Endothelial cell of umbilical vein (primary cell): ENCODE measurements at regions not wholly inside any gene's neighbourhood (a gene's known extent, or its start where the extent isn't known, plus 50 kb on each side); places are given as distances from the start of the nearest gene placed in this dataset.

Source experiments
- BruUV-seq: library from RNA; stranded (reverse); fragments of 400-500 nt; replicated peaks from 2 replicates; lab custom pipeline; 2021; lab: Mats Ljungman, UMichigan
- CTCF ChIA-PET: fragments of 300-600, 350-600 bp; sonication (Branson Sonifier 250); formaldehyde crosslinking; loops from one replicate; lab custom pipeline; 2021; ENCODE audit warnings: antibody characterized with exemption, inconsistent platforms; lab: Charles Lee
- POLR2A ChIA-PET: fragments of 300-600, 350-600 bp; sonication (Branson Sonifier 250); formaldehyde crosslinking; loops from one replicate; lab custom pipeline; 2021; ENCODE audit warnings: antibody characterized with exemption, inconsistent platforms; lab: Charles Lee
- DNase-seq: peaks from one replicate; pipeline ENCODE4 v3.0.0-alpha.2; 2011; ENCODE audit warnings: low read depth, low spot score
- FAIRE-seq: peaks from 2 replicates; lab custom pipeline; 2011; peaks lifted over from hg19 to GRCh38; lab: Jason Lieb, UNC
- H2AFZ ChIP-seq: 2 replicates; pipeline ENCODE4 v1.6.0; 2012; ENCODE audit warnings: low read depth, low read length, control low read depth, inconsistent platforms
- H3K27ac ChIP-seq: 2 replicates; pipeline ENCODE4 v1.5.1; 2011; ENCODE audit warnings: low read depth, mild to moderate bottlenecking, control low read depth, low read length, moderate library complexity; ENCODE audit not compliant: insufficient read depth
- H3K27me3 ChIP-seq, 2 experiments: 2 replicates each; pipeline versions ENCODE4 v1.6.0 to v1.6.1; 2011; ENCODE audit warnings: low read length in 2 of 2, mixed read lengths in 1 of 2; ENCODE audit not compliant: control insufficient read depth in 2 of 2, insufficient read depth in 2 of 2
- H3K36me3 ChIP-seq, 2 experiments: 2 replicates in 1 of 2; 3 replicates in 1 of 2; pipeline ENCODE4 v1.5.1; 2011; ENCODE audit warnings: low read length in 2 of 2, mild to moderate bottlenecking in 1 of 2, moderate library complexity in 1 of 2; ENCODE audit not compliant: control insufficient read depth in 2 of 2, insufficient read depth in 2 of 2; ENCODE audit errors: extremely low read depth in 1 of 2
- H3K4me1 ChIP-seq: 3 replicates; pipeline ENCODE4 v1.5.1; 2011; ENCODE audit warnings: mild to moderate bottlenecking, low read length; ENCODE audit not compliant: control insufficient read depth, insufficient read depth; ENCODE audit errors: extremely low read depth
- H3K4me2 ChIP-seq: 2 replicates; pipeline ENCODE4 v1.6.1; 2011; ENCODE audit warnings: low read length, control low read depth, mixed read lengths; ENCODE audit not compliant: insufficient read depth
- H3K4me3 ChIP-seq, 3 experiments: fragments of 200-600 bp in 1 of 3; sonication (generic), shearing (Covaris generic) in 1 of 3; replicated peaks in 1 of 3; 2 replicates each; pipeline ENCODE4 v1.5.1; 2011 to 2016; ENCODE audit warnings: control low read depth in 3 of 3, low read length in 3 of 3, mild to moderate bottlenecking in 2 of 3, inconsistent platforms in 1 of 3, low read depth in 1 of 3, moderate library complexity in 1 of 3; ENCODE audit not compliant: insufficient read depth in 1 of 3
- H3K79me2 ChIP-seq: 2 replicates; pipeline ENCODE4 v1.6.0; 2012; ENCODE audit warnings: low read length, inconsistent platforms; ENCODE audit not compliant: control insufficient read depth, insufficient read depth
- H3K9ac ChIP-seq: replicated peaks from 2 replicates; pipeline ENCODE3; 2011; ENCODE audit warnings: low read length, control low read depth; ENCODE audit not compliant: insufficient read depth; ENCODE audit errors: extremely low read depth
- H3K9me1 ChIP-seq: replicated peaks from 3 replicates; pipeline ENCODE4 v1.6.0; 2011; ENCODE audit warnings: mild to moderate bottlenecking, low read length; ENCODE audit not compliant: control insufficient read depth, insufficient read depth; ENCODE audit errors: extremely low read depth
- H3K9me3 ChIP-seq: replicated peaks from 2 replicates; pipeline ENCODE4 v1.5.1; 2012; ENCODE audit warnings: low read length, inconsistent platforms; ENCODE audit not compliant: control insufficient read depth, insufficient read depth
- H4K20me1 ChIP-seq: replicated peaks from 2 replicates; pipeline ENCODE3; 2011; ENCODE audit warnings: mild to moderate bottlenecking, low read length; ENCODE audit not compliant: control insufficient read depth, insufficient read depth; ENCODE audit errors: extremely low read depth
- CTCF ChIP-seq, 2 donors: IDR thresholded peaks; 1 replicate in 1 of 2; 2 replicates in 1 of 2; pipeline ENCODE4 v1.5.1; 2011; ENCODE audit warnings: low read length in 2 of 2, mild to moderate bottlenecking in 2 of 2, moderate library complexity in 2 of 2, control low read depth in 1 of 2, inconsistent platforms in 1 of 2, low read depth in 1 of 2; ENCODE audit not compliant: insufficient read depth in 1 of 2; ENCODE audit errors: extremely low read depth in 1 of 2
- EZH2 ChIP-seq: IDR thresholded peaks from 2 replicates; pipeline ENCODE4 v1.6.1; 2012; ENCODE audit warnings: borderline replicate concordance, low read depth, mild to moderate bottlenecking, moderate library complexity, low read length, inconsistent platforms; ENCODE audit not compliant: severe bottlenecking
- FOS ChIP-seq: IDR thresholded peaks from 2 replicates; pipeline ENCODE4 v1.6.1; 2011; ENCODE audit warnings: mild to moderate bottlenecking, low read length, moderate library complexity, borderline replicate concordance; ENCODE audit not compliant: insufficient read depth
- JUN ChIP-seq: IDR thresholded peaks from 2 replicates; pipeline ENCODE4 v1.6.1; 2011; ENCODE audit warnings: borderline replicate concordance, low read depth; ENCODE audit not compliant: insufficient read length, insufficient read depth
- MAX ChIP-seq: IDR thresholded peaks from 2 replicates; pipeline ENCODE4 v1.6.1; 2011; ENCODE audit not compliant: insufficient read depth, insufficient read length
- POLR2A ChIP-seq: IDR thresholded peaks from 2 replicates; pipeline ENCODE4 v1.6.1; 2012; ENCODE audit warnings: low read depth, mild to moderate bottlenecking, control low read depth, low read length
- POLR2AphosphoS5 ChIP-seq: IDR thresholded peaks from 2 replicates; pipeline ENCODE4 v1.6.1; 2012; ENCODE audit warnings: low read depth, mild to moderate bottlenecking, control low read depth, low read length, moderate library complexity; ENCODE audit not compliant: insufficient read depth
- dilution Hi-C: fragments of 300-500 bp; cut with MboI; formaldehyde crosslinking; loops from one replicate; pipeline ENCODE4 v1.15.0; 2019; ENCODE audit warnings: low sequenced_read_pairs; ENCODE audit not compliant: extremely low pct_ligation_motif_present
- intact Hi-C: fragments of 100-400 bp; cut with micrococcal nuclease; formaldehyde crosslinking; loops from one replicate; pipeline ENCODE4 v1.10.0; 2022

- H3K4me3 ChIP-seq, result no peak overlapping the region
- CTCF ChIA-PET, result interaction anchor here (1.5 kb wide), 1 partner anchor 577 kb away, joined by 3 read pairs; no protein-coding TSS in a partner anchor
- intact Hi-C loops, result no loop called here
- H3K4me2 ChIP-seq, result no peak overlapping the region
- H3K27me3 ChIP-seq, result no peaks in the 10 kb centered on the region
- no peak overlapping the region for H2AFZ ChIP-seq
- no peaks in the 10 kb centered on the region for H3K36me3 ChIP-seq
- no peaks in the 10 kb centered on the region for H3K79me2 ChIP-seq
- no peaks in the 10 kb centered on the region for H3K4me1 ChIP-seq
- no peak for FAIRE-seq
- TF ChIP-seq CTCF (IDR thresholded peaks at IDR 0.05; ENCODE audit: extremely low read depth in 1 of 2, insufficient read depth in 1 of 2, low read depth in 1 of 2, low read length in 2 of 2) (no peak), EZH2 (no peak), POLR2AphosphoS5 (no peak), MAX (no peak), FOS (no peak), POLR2A (no peak), JUN (no peak)
- H3K9me1 ChIP-seq, result no peaks in the 10 kb centered on the region
- H3K9me3 ChIP-seq, result no peaks in the 10 kb centered on the region
- H3K9ac ChIP-seq, result no peak overlapping the region
- H3K27ac ChIP-seq, result no peak overlapping the region
- H4K20me1 ChIP-seq, result no peaks in the 10 kb centered on the region
- BruUV-seq, result no TSS peak
- DNase-seq, result no peak
- dilution Hi-C loops, result no loop called here
- POLR2A ChIA-PET, result no interaction called here
These were observed 577.2 kb downstream of the PRKD1 start for GRCh38 chr14:29350496-29350895.
